ENCODE measurements at regions not wholly inside any gene's neighbourhood (a gene's known extent, or its start where the extent isn't known, plus 50 kb on each side); places are given as distances from the start of the nearest gene placed in this dataset.

- H3K79me2 ChIP-seq (ENCODE audit: control insufficient read depth, insufficient read depth, low read length, poor library complexity) = no peaks in the 10 kb centered on the region
- H4K8ac ChIP-seq (ENCODE audit: low read depth, low read length) = no peak overlapping the region
- H2AFZ ChIP-seq (ENCODE audit: insufficient read depth, low read length, poor library complexity) = no peak overlapping the region
- H3K4me1 ChIP-seq (ENCODE audit: control insufficient read depth in 1 of 2, insufficient read depth in 2 of 2, low read length in 2 of 2) = peaks cover 0 to 1% of the 10 kb centered on the region in 2 experiments
- no peak overlapping the region for H3K4me3 ChIP-seq (ENCODE audit: low read depth, low read length)
- no peak overlapping the region for H3K27ac ChIP-seq (ENCODE audit: low read depth, low read length)
- no peak overlapping the region for H3K4ac ChIP-seq (ENCODE audit: low read depth, low read length)
- no peak overlapping the region for H3K23ac ChIP-seq (ENCODE audit: low read length)
- peaks cover 11% of the 10 kb centered on the region for H3K9me3 ChIP-seq (ENCODE audit: insufficient read depth, low read depth, low read length)
- no peak overlapping the region for H2BK120ac ChIP-seq (ENCODE audit: insufficient read depth, low read length, poor library complexity)
- H2BK5ac ChIP-seq (ENCODE audit: low read depth, low read length, poor library complexity) = no peak overlapping the region
- H2AK5ac ChIP-seq (ENCODE audit: low read length) = no peak overlapping the region
- H3K9ac ChIP-seq (ENCODE audit: low read length) = no peak overlapping the region
- H3K27me3 ChIP-seq (ENCODE audit: insufficient read depth, low read length) = no peaks in the 10 kb centered on the region
- no peak overlapping the region for H4K12ac ChIP-seq (ENCODE audit: low read depth, low read length)
- no peak overlapping the region for H2BK12ac ChIP-seq (ENCODE audit: low read length)
- no peaks in the 10 kb centered on the region for H3K79me1 ChIP-seq (ENCODE audit: low read length)
- WGBS (ENCODE audit: extremely low coverage, insufficient coverage, insufficient read length) = no CpG with 5 or more reads among the region's 17 CpGs
- no peak overlapping the region for H3K14ac ChIP-seq (ENCODE audit: low read length)
- H4K91ac ChIP-seq (ENCODE audit: low read depth, low read length) = no peak overlapping the region
- peak in 1 of 2 donors; percentile 16 for DNase-seq
- H3K4me2 ChIP-seq (ENCODE audit: low read length) = no peak overlapping the region
- H3K18ac ChIP-seq (ENCODE audit: low read length) = no peak overlapping the region
- H3K36me3 ChIP-seq (ENCODE audit: control insufficient read depth in 1 of 2, insufficient read depth in 2 of 2, low read length in 2 of 2) = no peaks in the 10 kb centered on the region
Observed at GRCh38 chr2:240355001-240355891, 80.2 kb upstream of the GPC1 start.

GRCh38 chr2:240355962-240356361, 79.5 kb upstream of the GPC1 start:
- Histone ChIP-seq H3K9ac (ENCODE audit: low read length) (no peak overlapping the region), H2AFZ (ENCODE audit: insufficient read depth, low read length, poor library complexity) (no peak overlapping the region), H3K36me3 (ENCODE audit: control insufficient read depth in 1 of 2, insufficient read depth in 2 of 2, low read length in 2 of 2) (no peaks in the 10 kb centered on the region), H2BK5ac (ENCODE audit: low read depth, low read length, poor library complexity) (no peak overlapping the region), H3K14ac (ENCODE audit: low read length) (no peak overlapping the region), H3K9me3 (ENCODE audit: insufficient read depth, low read depth, low read length) (peaks cover 12% of the 10 kb centered on the region), H3K18ac (ENCODE audit: low read length) (no peak overlapping the region), H3K27me3 (ENCODE audit: insufficient read depth, low read length) (no peaks in the 10 kb centered on the region), H3K4me3 (ENCODE audit: low read depth, low read length) (no peak overlapping the region), H2BK12ac (ENCODE audit: low read length) (no peak overlapping the region), H3K79me2 (ENCODE audit: control insufficient read depth, insufficient read depth, low read length, poor library complexity) (no peaks in the 10 kb centered on the region), H4K8ac (ENCODE audit: low read depth, low read length) (no peak overlapping the region), H3K27ac (ENCODE audit: low read depth, low read length) (no peak overlapping the region), H3K23ac (ENCODE audit: low read length) (no peak overlapping the region), H2BK120ac (ENCODE audit: insufficient read depth, low read length, poor library complexity) (no peak overlapping the region), H3K4ac (ENCODE audit: low read depth, low read length) (no peak overlapping the region), H4K12ac (ENCODE audit: low read depth, low read length) (no peak overlapping the region), H3K4me1 (ENCODE audit: control insufficient read depth in 1 of 2, insufficient read depth in 2 of 2, low read length in 2 of 2) (peaks cover 0 to 1% of the 10 kb centered on the region in 2 experiments), H3K79me1 (ENCODE audit: low read length) (no peaks in the 10 kb centered on the region), H2AK5ac (ENCODE audit: low read length) (no peak overlapping the region), H4K91ac (ENCODE audit: low read depth, low read length) (no peak overlapping the region), H3K4me2 (ENCODE audit: low read length) (no peak overlapping the region)
- WGBS (ENCODE audit: extremely low coverage, insufficient coverage, insufficient read length) = no CpG with 5 or more reads among the region's 17 CpGs
- DNase-seq = no peak

- no peak overlapping the region for H3K9ac ChIP-seq (ENCODE audit: low read length)
- no peak overlapping the region for H3K4me2 ChIP-seq (ENCODE audit: low read length)
- no peak overlapping the region for H2BK120ac ChIP-seq (ENCODE audit: insufficient read depth, low read length, poor library complexity)
- no CpG with 5 or more reads among the region's 26 CpGs for WGBS (ENCODE audit: extremely low coverage, insufficient coverage, insufficient read length)
- no peak overlapping the region for H3K14ac ChIP-seq (ENCODE audit: low read length)
- no peak overlapping the region for H3K4ac ChIP-seq (ENCODE audit: low read depth, low read length)
- H3K79me1 ChIP-seq (ENCODE audit: low read length) = no peaks in the 10 kb centered on the region
- no peaks in the 10 kb centered on the region for H3K79me2 ChIP-seq (ENCODE audit: control insufficient read depth, insufficient read depth, low read length, poor library complexity)
- peaks cover 20% of the 10 kb centered on the region for H3K9me3 ChIP-seq (ENCODE audit: insufficient read depth, low read depth, low read length)
- H3K36me3 ChIP-seq (ENCODE audit: control insufficient read depth in 1 of 2, insufficient read depth in 2 of 2, low read length in 2 of 2) = no peaks in the 10 kb centered on the region
- H2BK5ac ChIP-seq (ENCODE audit: low read depth, low read length, poor library complexity) = no peak overlapping the region
- H3K27ac ChIP-seq (ENCODE audit: low read depth, low read length) = no peak overlapping the region
- H3K18ac ChIP-seq (ENCODE audit: low read length) = no peak overlapping the region
- peaks cover 0 to 1% of the 10 kb centered on the region in 2 experiments for H3K4me1 ChIP-seq (ENCODE audit: control insufficient read depth in 1 of 2, insufficient read depth in 2 of 2, low read length in 2 of 2)
- DNase-seq = no peak
- no peak overlapping the region for H2AFZ ChIP-seq (ENCODE audit: insufficient read depth, low read length, poor library complexity)
- H3K23ac ChIP-seq (ENCODE audit: low read length) = no peak overlapping the region
- no peak overlapping the region for H4K8ac ChIP-seq (ENCODE audit: low read depth, low read length)
- H3K4me3 ChIP-seq (ENCODE audit: low read depth, low read length) = no peak overlapping the region
- no peak overlapping the region for H2AK5ac ChIP-seq (ENCODE audit: low read length)
- no peak overlapping the region for H4K12ac ChIP-seq (ENCODE audit: low read depth, low read length)
- H4K91ac ChIP-seq (ENCODE audit: low read depth, low read length) = no peak overlapping the region
- H3K27me3 ChIP-seq (ENCODE audit: insufficient read depth, low read length) = no peaks in the 10 kb centered on the region
- no peak overlapping the region for H2BK12ac ChIP-seq (ENCODE audit: low read length)
Observed at GRCh38 chr2:240356700-240357640, 78.5 kb upstream of the GPC1 start.

GRCh38 chr2:240357641-240358012, 77.8 kb upstream of the GPC1 start:
- no peak overlapping the region for H3K14ac ChIP-seq (ENCODE audit: low read length)
- H3K27ac ChIP-seq (ENCODE audit: low read depth, low read length) = no peak overlapping the region
- no peak overlapping the region for H3K4ac ChIP-seq (ENCODE audit: low read depth, low read length)
- no peak overlapping the region for H2BK5ac ChIP-seq (ENCODE audit: low read depth, low read length, poor library complexity)
- no peak overlapping the region for H3K4me3 ChIP-seq (ENCODE audit: low read depth, low read length)
- no peak for DNase-seq
- H3K18ac ChIP-seq (ENCODE audit: low read length) = no peak overlapping the region
- no peaks in the 10 kb centered on the region for H3K27me3 ChIP-seq (ENCODE audit: insufficient read depth, low read length)
- H2AK5ac ChIP-seq (ENCODE audit: low read length) = no peak overlapping the region
- no peaks in the 10 kb centered on the region for H3K79me1 ChIP-seq (ENCODE audit: low read length)
- peaks cover 23% of the 10 kb centered on the region for H3K9me3 ChIP-seq (ENCODE audit: insufficient read depth, low read depth, low read length)
- no peak overlapping the region for H3K23ac ChIP-seq (ENCODE audit: low read length)
- no CpG with 5 or more reads among the region's 4 CpGs for WGBS (ENCODE audit: extremely low coverage, insufficient coverage, insufficient read length)
- H3K79me2 ChIP-seq (ENCODE audit: control insufficient read depth, insufficient read depth, low read length, poor library complexity) = no peaks in the 10 kb centered on the region
- H4K91ac ChIP-seq (ENCODE audit: low read depth, low read length) = no peak overlapping the region
- no peak overlapping the region for H3K4me2 ChIP-seq (ENCODE audit: low read length)
- no peaks in the 10 kb centered on the region for H3K36me3 ChIP-seq (ENCODE audit: control insufficient read depth in 1 of 2, insufficient read depth in 2 of 2, low read length in 2 of 2)
- peaks cover 0 to 1% of the 10 kb centered on the region in 2 experiments for H3K4me1 ChIP-seq (ENCODE audit: control insufficient read depth in 1 of 2, insufficient read depth in 2 of 2, low read length in 2 of 2)
- no peak overlapping the region for H4K8ac ChIP-seq (ENCODE audit: low read depth, low read length)
- H4K12ac ChIP-seq (ENCODE audit: low read depth, low read length) = no peak overlapping the region
- H2BK12ac ChIP-seq (ENCODE audit: low read length) = no peak overlapping the region
- no peak overlapping the region for H3K9ac ChIP-seq (ENCODE audit: low read length)
- no peak overlapping the region for H2BK120ac ChIP-seq (ENCODE audit: insufficient read depth, low read length, poor library complexity)
- no peak overlapping the region for H2AFZ ChIP-seq (ENCODE audit: insufficient read depth, low read length, poor library complexity)
